ENCODE measurements at regions not wholly inside any gene's neighbourhood (a gene's known extent, or its start where the extent isn't known, plus 50 kb on each side); places are given as distances from the start of the nearest gene placed in this dataset.

DNA sequence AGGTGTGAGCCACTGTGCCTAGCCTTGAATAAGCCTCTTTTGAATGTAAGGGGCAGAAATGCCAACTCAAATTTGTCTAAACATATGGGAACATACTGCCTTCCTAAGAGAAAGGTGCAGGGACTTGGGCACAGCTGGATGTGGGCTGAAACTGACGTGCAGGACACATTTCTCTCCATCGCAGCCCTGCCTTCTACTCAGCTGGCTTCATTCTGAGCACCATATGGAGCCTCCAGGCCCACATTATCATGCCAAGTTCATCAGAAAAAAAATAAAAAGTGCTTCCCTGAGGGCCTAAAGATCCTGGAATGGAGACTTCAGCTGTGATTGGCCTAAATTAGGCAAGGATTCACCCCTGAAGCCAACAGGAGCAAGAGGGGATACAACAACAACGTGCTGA lies 386.2 kb downstream of the RAB28 start:
- no peak overlapping the region for H3K9ac ChIP-seq (ENCODE audit: control insufficient read depth, extremely low read depth, insufficient read depth, low read length)
- DNase-seq (ENCODE audit: low read depth, low spot score) = no peak
- no peak for TF ChIP-seq EZH2 (IDR thresholded peaks at IDR 0.05; ENCODE audit: low read length)
- TF ChIP-seq, protein P1, sequence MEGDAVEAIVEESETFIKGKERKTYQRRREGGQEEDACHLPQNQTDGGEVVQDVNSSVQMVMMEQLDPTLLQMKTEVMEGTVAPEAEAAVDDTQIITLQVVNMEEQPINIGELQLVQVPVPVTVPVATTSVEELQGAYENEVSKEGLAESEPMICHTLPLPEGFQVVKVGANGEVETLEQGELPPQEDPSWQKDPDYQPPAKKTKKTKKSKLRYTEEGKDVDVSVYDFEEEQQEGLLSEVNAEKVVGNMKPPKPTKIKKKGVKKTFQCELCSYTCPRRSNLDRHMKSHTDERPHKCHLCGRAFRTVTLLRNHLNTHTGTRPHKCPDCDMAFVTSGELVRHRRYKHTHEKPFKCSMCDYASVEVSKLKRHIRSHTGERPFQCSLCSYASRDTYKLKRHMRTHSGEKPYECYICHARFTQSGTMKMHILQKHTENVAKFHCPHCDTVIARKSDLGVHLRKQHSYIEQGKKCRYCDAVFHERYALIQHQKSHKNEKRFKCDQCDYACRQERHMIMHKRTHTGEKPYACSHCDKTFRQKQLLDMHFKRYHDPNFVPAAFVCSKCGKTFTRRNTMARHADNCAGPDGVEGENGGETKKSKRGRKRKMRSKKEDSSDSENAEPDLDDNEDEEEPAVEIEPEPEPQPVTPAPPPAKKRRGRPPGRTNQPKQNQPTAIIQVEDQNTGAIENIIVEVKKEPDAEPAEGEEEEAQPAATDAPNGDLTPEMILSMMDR (optimal IDR thresholded peaks at IDR 0.05 in 1 of 3, IDR thresholded peaks at IDR 0.05 in 1 of 3, conservative IDR thresholded peaks at IDR 0.05 in 1 of 3; ENCODE audit: extremely low read depth in 1 of 3, insufficient read depth in 2 of 3, low read length in 3 of 3) = no peak
- H3K79me2 ChIP-seq (ENCODE audit: control insufficient read depth, insufficient read depth, low read length) = no peaks in the 10 kb centered on the region
- dilution Hi-C loops (cut with MboI; ENCODE audit: extremely low pct_ligation_motif_present, low sequenced_read_pairs) = no loop called here
- no peak overlapping the region for H2AFZ ChIP-seq (ENCODE audit: control insufficient read depth, low read length)
- no peaks in the 10 kb centered on the region for H3K4me1 ChIP-seq (ENCODE audit: control insufficient read depth, extremely low read depth, insufficient read depth, low read length)
- no peak overlapping the region for H3K27ac ChIP-seq (ENCODE audit: control insufficient read depth, insufficient read depth, low read length)
- H4K20me1 ChIP-seq (ENCODE audit: control insufficient read depth, extremely low read depth, insufficient read depth, low read length) = no peaks in the 10 kb centered on the region
- no peaks in the 10 kb centered on the region for H3K9me1 ChIP-seq (ENCODE audit: control insufficient read depth, extremely low read depth, insufficient read depth, low read length)
- H3K9me3 ChIP-seq (ENCODE audit: control insufficient read depth, low read depth, low read length) = no peaks in the 10 kb centered on the region
- H3K36me3 ChIP-seq (ENCODE audit: control insufficient read depth in 2 of 2, extremely low read depth in 1 of 2, insufficient read depth in 2 of 2, low read length in 2 of 2) = no peaks in the 10 kb centered on the region
- H3K4me2 ChIP-seq (ENCODE audit: control insufficient read depth, extremely low read depth, insufficient read depth, low read depth, low read length) = no peak overlapping the region
- no peak for FAIRE-seq
- H3K27me3 ChIP-seq (ENCODE audit: control insufficient read depth, extremely low read depth, insufficient read depth, low read length) = no peaks in the 10 kb centered on the region
- no peak overlapping the region for H3K4me3 ChIP-seq (ENCODE audit: control insufficient read depth in 2 of 3, extremely low read depth in 1 of 3, insufficient read depth in 2 of 3, low read depth in 1 of 3, low read length in 3 of 3)

DNA sequence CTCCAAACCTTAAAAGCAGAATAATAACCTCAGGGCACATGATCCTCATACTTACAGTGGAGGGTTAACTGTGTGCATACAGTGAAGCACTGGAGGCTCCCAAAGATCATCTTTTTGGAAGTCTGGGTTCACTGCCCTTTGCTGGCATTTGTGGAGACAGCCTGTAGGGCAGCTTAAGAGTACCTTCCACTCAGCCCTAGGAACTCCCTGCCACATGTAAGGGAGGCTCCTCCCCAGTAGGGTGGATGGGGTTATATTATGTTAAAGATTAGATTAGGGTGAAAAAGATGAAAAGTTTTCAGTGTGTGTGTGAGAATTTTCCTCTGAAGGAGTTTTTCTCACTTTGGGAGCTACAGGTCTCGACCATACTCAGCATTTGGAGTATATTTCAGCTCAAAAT lies 388.4 kb downstream of the RAB28 start:
- H3K4me3 ChIP-seq (ENCODE audit: control insufficient read depth in 2 of 3, extremely low read depth in 1 of 3, insufficient read depth in 2 of 3, low read depth in 1 of 3, low read length in 3 of 3) = no peak overlapping the region
- H3K4me2 ChIP-seq (ENCODE audit: control insufficient read depth, extremely low read depth, insufficient read depth, low read depth, low read length) = no peak overlapping the region
- dilution Hi-C loops (cut with MboI; ENCODE audit: extremely low pct_ligation_motif_present, low sequenced_read_pairs) = no loop called here
- no peaks in the 10 kb centered on the region for H3K79me2 ChIP-seq (ENCODE audit: control insufficient read depth, insufficient read depth, low read length)
- no peaks in the 10 kb centered on the region for H3K9me1 ChIP-seq (ENCODE audit: control insufficient read depth, extremely low read depth, insufficient read depth, low read length)
- no peaks in the 10 kb centered on the region for H3K4me1 ChIP-seq (ENCODE audit: control insufficient read depth, extremely low read depth, insufficient read depth, low read length)
- no peaks in the 10 kb centered on the region for H3K36me3 ChIP-seq (ENCODE audit: control insufficient read depth in 2 of 2, extremely low read depth in 1 of 2, insufficient read depth in 2 of 2, low read length in 2 of 2)
- FAIRE-seq (no peak), DNase-seq (ENCODE audit: low read depth, low spot score) (no peak)
- no peak overlapping the region for H3K9ac ChIP-seq (ENCODE audit: control insufficient read depth, extremely low read depth, insufficient read depth, low read length)
- H4K20me1 ChIP-seq (ENCODE audit: control insufficient read depth, extremely low read depth, insufficient read depth, low read length) = no peaks in the 10 kb centered on the region
- TF ChIP-seq EZH2 (IDR thresholded peaks at IDR 0.05; ENCODE audit: low read length) = no peak
- TF ChIP-seq, protein P1 (optimal IDR thresholded peaks at IDR 0.05 in 1 of 3, IDR thresholded peaks at IDR 0.05 in 1 of 3, conservative IDR thresholded peaks at IDR 0.05 in 1 of 3; ENCODE audit: extremely low read depth in 1 of 3, insufficient read depth in 2 of 3, low read length in 3 of 3) = no peak
- H2AFZ ChIP-seq (ENCODE audit: control insufficient read depth, low read length) = no peak overlapping the region
- H3K9me3 ChIP-seq (ENCODE audit: control insufficient read depth, low read depth, low read length) = no peaks in the 10 kb centered on the region
- no peaks in the 10 kb centered on the region for H3K27me3 ChIP-seq (ENCODE audit: control insufficient read depth, extremely low read depth, insufficient read depth, low read length)
- H3K27ac ChIP-seq (ENCODE audit: control insufficient read depth, insufficient read depth, low read length) = no peak overlapping the region

Data from keratinocyte (primary cell).